GM08714 (cell line): ENCODE measurements at regions not wholly inside any gene's neighbourhood (a gene's known extent, or its start where the extent isn't known, plus 50 kb on each side); places are given as distances from the start of the nearest gene placed in this dataset.
"Not testable (repeated sequence)": the region's sequence is repeated elsewhere in the genome, so short reads cannot be mapped to it uniquely, and the experiment has no call there.

ENCODE experiments used
- H3K4me3 ChIP-seq: fragments of 200-500 bp; sonication (Bioruptor generic); 2 replicates; pipeline ENCODE4 v1.5.1; 2014; ENCODE audit warnings: mild to moderate bottlenecking, low read length, inconsistent platforms
- ZNF274 ChIP-seq: IDR thresholded peaks from 2 replicates; pipeline ENCODE4 v1.6.1; 2012; ENCODE audit warnings: mild to moderate bottlenecking, low read depth, low read length

DNA sequence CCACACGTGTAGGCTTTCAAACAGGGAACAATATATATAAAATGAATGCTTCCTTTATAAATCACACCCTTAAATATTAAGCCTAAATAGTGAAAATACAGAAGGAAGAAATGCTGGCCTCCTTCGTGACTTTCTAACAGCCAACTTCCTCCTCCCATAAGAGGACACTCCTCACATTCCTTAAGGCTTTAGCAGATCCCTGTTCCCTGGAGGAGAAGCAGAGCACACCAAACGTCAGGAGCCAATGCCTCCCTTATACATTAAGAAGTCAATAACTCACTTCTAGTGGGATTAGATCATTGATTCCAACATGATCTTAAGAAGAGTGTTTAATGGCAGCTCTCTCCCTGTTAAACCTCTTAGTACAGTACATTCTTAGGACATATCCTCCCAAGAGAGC is 108.4 kb upstream of the FAM241A start:
- no peak overlapping the region for H3K4me3 ChIP-seq
- no peak for TF ChIP-seq ZNF274

DNA sequence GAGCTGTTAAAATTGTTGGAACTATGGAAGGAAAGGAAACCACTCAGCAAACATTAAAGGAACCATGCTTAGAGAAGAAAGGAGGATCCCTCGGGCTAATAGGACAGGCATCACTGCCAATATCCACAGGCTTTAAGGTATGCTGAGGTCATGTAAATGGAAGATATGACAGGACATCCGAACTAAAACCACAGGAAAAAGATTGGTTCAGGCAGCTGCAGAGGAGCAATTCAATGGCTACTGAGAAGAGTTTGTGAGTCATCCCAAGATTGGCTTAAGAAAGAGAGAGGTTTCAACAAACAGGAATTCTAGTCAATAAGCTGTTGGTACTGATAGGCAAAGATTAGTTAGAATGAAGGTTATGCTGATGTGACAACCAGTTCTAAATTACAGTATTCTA is 106.4 kb upstream of the FAM241A start:
- H3K4me3 ChIP-seq, result no peak overlapping the region

DNA sequence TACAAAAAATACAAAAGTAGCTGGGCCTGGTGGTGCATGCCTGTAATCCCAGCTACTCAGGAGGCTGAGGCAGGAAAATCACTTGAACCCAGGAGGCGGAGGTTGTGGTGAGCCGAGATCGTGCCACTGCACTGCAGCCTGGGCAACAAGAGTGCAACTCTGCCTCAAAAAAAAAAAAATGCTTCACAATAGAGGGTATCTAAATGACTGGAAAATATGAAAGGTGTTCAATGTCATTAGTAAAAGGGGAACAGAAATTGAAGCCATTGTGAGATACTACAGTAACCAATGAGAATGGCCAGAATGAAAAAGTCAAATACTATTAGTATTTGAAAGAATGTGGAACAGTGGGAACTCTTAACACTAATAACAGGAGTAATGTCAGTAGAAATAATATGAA is 96.1 kb upstream of the FAM241A start:
- not testable (repeated sequence) for H3K4me3 ChIP-seq

More for the DNA sequence above, 106.4 kb upstream of the FAM241A start:
- TF ChIP-seq ZNF274, result no peak

DNA sequence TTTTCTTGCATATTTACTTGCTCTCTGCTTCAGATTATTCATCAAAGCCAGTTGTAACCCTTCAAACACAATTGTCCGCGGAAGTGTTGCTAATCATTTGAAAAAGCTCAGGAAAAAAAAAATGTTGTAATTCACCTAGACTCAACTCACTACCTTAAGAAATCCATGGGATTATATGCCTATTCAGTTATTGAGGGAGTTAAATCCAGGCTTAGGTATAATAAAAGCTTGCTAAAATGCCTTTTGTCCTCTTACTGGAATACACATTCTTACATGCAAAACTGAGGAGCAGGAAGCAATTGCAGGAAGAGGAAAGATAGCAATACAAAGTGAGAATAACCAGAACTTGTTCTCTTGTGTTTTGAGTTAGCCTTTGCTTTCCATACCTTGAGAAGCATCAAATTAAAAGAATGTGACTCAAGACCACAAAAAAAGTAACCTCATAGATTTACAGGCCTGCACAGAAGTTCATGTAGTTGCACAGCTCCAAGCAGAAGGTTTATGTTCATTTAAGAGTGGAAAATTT is 91.4 kb upstream of the FAM241A start:
- H3K4me3 ChIP-seq, result no peak overlapping the region
- TF ChIP-seq ZNF274, result no peak

DNA sequence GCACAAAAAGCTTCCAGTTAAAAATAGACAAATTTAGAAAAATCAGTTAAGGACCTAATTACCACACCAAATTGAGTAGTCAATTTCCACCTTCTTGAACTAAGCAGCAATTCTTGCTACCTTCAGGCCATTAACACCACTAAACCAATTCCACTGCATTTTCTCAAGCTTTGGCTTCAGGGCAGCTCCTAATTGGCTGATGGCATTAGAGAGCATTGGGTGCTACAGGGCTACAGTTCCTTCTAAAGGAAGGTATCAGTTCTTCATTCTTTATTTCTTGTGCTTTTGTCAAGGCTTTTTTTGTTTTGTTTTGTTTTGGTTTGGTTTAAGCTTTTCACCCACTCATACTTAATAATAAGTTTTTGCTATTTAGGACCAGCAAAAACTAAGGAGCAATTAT is 90.2 kb upstream of the FAM241A start:
- no peak overlapping the region for H3K4me3 ChIP-seq
- TF ChIP-seq ZNF274, result no peak

DNA sequence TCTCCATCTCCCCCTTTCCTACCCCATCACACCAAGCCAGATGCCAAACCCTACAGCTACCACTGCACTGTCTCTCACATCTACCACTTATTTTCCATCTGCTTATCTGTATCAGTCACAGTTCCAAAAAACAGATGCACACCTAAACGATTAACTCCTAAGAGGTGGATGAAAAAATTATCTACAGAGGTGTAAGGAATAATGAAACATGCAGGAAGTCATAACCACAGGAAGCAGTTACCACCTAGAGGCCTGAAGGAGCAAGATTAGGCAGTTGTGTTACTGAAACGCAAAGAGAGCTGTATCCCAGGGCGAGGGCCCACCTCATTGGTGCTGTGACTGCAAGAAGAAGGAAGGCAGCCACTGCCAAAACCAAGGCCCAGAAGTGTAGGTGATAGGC is 87.8 kb upstream of the FAM241A start:
- TF ChIP-seq ZNF274, result no peak

DNA sequence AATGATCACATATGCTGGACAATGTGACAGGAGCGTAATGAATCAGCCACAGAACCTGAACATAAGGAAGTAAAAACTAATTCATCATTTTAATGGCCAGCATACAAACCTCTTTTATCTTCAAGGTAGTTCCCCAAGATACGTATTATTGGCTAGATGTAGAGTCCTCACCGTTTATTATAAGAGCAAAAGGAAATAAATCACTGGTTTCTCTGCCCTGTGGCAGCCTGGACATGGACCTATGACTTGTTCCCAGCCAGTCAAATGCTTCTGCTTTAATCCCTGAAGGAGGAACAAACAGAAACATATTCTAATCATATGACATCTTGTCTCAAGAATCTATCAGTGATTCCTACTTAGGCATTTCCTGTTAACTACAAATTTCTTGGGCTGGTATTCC is 86.8 kb upstream of the FAM241A start:
- H3K4me3 ChIP-seq, result no peak overlapping the region
- TF ChIP-seq ZNF274, result no peak

More for the DNA sequence above, 87.8 kb upstream of the FAM241A start:
- no peak overlapping the region for H3K4me3 ChIP-seq

DNA sequence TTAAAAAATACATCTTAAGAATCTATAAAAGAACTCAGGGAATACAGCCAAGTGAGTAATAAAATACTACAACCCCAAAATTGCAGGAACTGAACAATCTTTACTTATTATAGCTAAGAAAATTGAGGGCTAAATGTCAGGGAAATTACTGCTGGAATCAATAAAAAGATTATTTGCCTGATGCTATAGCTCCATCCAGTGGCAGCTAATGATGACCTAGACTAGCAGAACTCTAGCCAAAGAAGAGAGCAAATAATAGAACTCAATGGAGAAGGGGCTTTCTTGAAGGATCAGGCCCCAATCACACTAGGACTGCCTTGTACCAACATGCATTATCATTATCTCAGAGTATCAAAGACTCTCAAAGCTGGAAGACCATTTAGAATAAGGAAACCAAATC is 85.0 kb upstream of the FAM241A start:
- no peak for TF ChIP-seq ZNF274

DNA sequence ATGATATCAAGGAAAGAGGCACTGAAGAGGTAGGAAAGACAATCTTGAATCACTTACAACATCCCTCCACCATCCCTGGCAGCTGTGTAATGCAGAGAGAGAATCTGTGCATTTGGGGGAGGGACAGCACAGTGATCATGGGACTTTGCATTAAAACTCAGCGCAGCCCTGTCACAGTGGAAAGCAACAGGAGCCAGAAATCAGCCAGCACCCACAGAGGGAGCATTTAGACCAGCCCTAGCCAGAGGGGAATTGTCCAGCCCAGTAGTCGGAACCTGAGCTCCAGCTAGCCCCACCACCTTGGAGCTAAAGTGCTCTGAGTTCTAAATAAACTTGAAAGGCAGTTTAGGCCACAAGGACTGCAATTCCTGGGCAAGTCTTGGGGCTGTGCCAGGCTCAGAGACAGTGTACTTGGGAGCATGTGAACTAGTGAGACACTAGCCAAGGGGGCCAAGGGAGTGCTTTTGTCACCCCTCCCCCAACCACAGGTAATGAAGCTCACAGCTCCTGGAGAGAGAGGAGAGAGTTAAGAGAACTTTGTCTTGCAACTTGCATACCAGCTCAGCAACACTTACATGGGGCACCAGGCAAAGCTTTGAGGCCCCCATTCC is 83.9 kb upstream of the FAM241A start:
- no peak overlapping the region for H3K4me3 ChIP-seq
- TF ChIP-seq ZNF274, result no peak

More for the DNA sequence above, 85.0 kb upstream of the FAM241A start:
- H3K4me3 ChIP-seq, result no peak overlapping the region

DNA sequence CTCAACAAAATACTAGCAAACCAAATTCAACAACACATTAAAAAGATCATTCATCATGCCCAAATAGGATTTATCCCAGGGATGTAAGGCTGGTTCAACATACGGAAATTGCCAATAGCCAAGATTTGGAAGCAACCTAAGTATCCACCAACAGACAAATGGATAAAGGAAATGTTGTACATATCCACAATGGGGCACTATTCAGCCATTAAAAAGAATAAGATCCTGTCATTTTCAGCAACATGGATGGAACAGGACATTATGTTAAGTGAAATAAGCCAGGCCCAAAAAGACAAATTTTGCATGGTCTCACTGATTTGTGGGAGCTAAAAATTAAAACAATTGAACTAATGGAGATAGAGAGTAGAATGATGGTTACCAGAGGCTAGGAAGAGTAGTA is 82.0 kb upstream of the FAM241A start:
- TF ChIP-seq ZNF274, result no peak
- no peak overlapping the region for H3K4me3 ChIP-seq

DNA sequence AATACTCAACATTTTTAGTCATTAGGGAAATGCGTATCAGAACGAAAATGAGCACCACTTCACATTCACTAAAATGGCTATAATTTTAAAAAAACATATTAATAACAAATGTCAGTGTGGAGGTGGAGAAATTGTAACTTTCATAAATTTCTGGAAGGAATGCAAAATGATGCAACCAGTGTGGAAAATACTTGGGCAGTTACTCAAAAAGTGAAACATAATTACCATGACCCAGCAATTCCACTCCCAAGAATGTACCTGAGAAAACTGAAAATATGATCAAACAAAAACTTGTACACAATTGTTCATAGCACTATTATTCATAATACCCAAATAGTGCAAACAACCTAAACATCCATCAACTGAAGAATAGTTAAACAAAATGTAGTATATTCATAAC is 76.1 kb upstream of the FAM241A start:
- TF ChIP-seq ZNF274, result no peak
- no peak overlapping the region for H3K4me3 ChIP-seq

DNA sequence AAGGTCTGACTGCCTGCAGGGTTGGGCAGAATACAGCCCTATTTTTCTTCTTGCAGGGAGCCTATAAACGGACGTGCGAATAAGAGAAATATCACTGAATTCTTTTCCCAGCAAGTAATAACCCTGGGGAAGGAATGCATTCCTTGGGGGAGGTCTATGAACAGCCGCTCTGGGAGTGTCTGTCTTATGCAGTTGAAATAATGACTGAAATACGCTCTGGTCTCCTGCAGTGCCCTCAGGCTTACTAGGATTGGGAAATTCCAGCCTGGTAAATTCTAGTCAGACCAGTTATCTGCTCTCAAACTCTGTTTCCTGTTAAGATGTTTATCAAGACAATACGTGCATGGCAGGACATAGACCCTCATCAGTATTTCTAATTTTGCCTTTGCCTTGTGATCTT is 72.1 kb upstream of the FAM241A start:
- H3K4me3 ChIP-seq, result no peak overlapping the region

DNA sequence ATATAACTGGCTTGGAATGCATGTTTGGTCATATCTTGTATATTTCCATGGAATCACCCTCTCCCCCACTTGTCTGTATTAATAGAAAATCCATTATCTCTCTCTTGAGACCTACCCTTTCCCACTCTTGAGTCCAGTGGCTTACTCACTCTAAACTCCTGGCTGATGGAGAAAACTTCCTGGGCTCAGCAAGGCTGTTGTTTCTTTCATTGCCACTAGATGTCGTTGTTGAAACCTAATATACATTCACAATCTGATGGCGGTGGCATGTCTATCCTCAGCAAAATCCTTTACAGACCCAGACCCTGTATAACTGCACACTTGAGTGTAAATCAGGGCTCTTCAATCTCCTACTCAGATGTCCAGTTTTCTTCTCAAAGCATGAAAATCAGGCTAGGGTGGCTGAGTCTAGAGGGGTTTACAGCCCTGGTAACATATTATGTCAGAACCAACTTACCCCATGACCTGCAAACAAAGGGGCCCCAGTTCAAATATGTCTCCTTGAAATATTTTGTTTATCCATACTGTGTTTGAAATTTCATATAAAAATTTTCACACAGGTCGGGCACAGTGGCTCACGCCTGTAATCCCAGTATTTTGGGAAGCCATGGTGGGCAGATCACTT is 70.0 kb upstream of the FAM241A start:
- no peak for TF ChIP-seq ZNF274
- H3K4me3 ChIP-seq, result no peak overlapping the region

More for the DNA sequence above, 72.1 kb upstream of the FAM241A start:
- TF ChIP-seq ZNF274, result no peak

DNA sequence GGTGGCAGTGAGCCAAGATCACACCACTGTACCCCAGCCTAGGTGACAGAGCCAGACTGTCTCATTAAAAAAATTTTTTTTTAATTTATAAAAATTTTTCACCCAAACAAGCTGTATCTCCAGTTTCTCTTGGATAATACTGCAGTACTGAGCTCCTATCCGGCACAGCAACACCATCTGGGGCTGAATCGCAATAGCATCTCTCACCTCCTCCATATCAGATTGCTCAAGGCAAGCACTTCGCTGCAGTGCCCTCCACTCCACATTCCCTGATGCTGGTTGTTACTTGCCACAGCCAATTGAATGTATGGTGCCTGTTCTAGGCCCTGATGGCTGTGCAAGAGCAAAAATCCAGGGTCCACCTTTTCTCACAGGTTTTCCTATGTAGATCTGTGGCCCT is 69.3 kb upstream of the FAM241A start:
- no peak for TF ChIP-seq ZNF274
- H3K4me3 ChIP-seq, result no peak overlapping the region

DNA sequence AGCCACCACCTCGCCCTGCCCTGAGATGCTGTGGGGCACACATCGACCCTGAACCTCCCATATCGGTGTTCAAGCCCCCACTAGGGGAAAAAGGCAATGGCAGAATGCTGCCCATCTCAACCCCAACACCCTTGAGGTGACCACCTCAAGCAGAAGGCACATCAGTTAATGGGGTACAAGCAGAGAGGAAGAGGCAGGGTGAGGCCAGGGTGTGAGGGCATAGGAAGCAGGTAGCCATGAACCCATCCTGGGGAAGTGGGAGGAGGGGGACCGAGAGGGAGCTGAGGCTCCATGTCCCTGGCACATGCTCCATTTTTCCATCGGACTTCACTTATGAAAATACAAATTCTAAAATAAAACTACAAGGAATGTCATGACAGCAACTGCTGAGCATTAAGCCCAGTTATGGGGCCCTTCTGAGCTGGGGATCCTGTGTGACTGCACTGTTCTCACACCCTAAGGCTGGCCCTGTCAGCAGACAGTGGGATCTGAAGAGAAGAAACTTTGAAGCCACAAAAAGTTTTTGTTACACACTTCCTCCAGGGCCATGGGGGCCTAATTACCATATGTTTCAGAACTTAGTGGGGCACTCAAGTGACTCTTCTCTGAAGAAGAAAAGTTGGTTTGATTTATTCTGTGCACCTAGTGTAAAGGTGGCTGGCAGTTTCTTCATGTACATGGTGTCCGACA is 68.2 kb upstream of the FAM241A start:
- no peak overlapping the region for H3K4me3 ChIP-seq
- TF ChIP-seq ZNF274, result no peak
